HepG2 (cell line): ENCODE measurements at regions not wholly inside any gene's neighbourhood (a gene's known extent, or its start where the extent isn't known, plus 50 kb on each side); places are given as distances from the start of the nearest gene placed in this dataset.

ENCODE experiments used
- ARID2 ChIP-seq: sonication (generic); formaldehyde crosslinking; IDR thresholded peaks from 2 replicates; pipeline ENCODE4 v1.8.1; 2022; ENCODE audit warnings: mild to moderate bottlenecking, missing genetic modification reagents, borderline replicate concordance
- ARID5B ChIP-seq: IDR thresholded peaks from 2 replicates; pipeline ENCODE4 v1.4.0; 2020; ENCODE audit warnings: mild to moderate bottlenecking, missing genetic modification reagents
- E2F5 ChIP-seq: sonication (generic); formaldehyde crosslinking; conservative IDR thresholded peaks from 2 replicates; pipeline ENCODE4 v1.4.0; 2020; ENCODE audit warnings: missing genetic modification reagents
- HINFP ChIP-seq: sonication (generic); formaldehyde crosslinking; IDR thresholded peaks from 2 replicates; pipeline ENCODE4 v1.4.0; 2020; ENCODE audit warnings: low read depth, mild to moderate bottlenecking, missing genetic modification reagents
- HMG20A ChIP-seq: IDR thresholded peaks from 2 replicates; pipeline ENCODE4 v1.6.1; 2016; ENCODE audit warnings: borderline replicate concordance
- HNF4A ChIP-seq: sonication (generic); formaldehyde crosslinking; IDR thresholded peaks from 2 replicates; pipeline ENCODE4 v1.4.0; 2020; ENCODE audit warnings: missing genetic modification reagents
- HNRNPL ChIP-seq: fragments of 200-400 bp; formaldehyde crosslinking; IDR thresholded peaks from 2 replicates; pipeline ENCODE4 v1.6.1; 2017; ENCODE audit warnings: mild to moderate bottlenecking, low read depth, low read length
- HOMEZ ChIP-seq: IDR thresholded peaks from 2 replicates; pipeline ENCODE4 v1.6.1; 2016; ENCODE audit warnings: low read depth
- NFKBIZ ChIP-seq: IDR thresholded peaks from 2 replicates; pipeline ENCODE4 v1.6.1; 2018; ENCODE audit warnings: missing genetic modification reagents, missing compliant biosample characterization
- SNAPC5 ChIP-seq: sonication (generic); formaldehyde crosslinking; IDR thresholded peaks from 2 replicates; pipeline ENCODE4 v1.8.1; 2023; ENCODE audit warnings: mild to moderate bottlenecking, missing genetic modification reagents, borderline replicate concordance
- ZFY ChIP-seq: sonication (generic); formaldehyde crosslinking; IDR thresholded peaks from 2 replicates; pipeline ENCODE4 v1.4.0; 2020; ENCODE audit warnings: missing genetic modification reagents
- ZNF232 ChIP-seq: sonication (generic); formaldehyde crosslinking; IDR thresholded peaks from 2 replicates; pipeline ENCODE4 v1.4.0; 2020; ENCODE audit warnings: missing genetic modification reagents, borderline replicate concordance
- ZSCAN20 ChIP-seq: sonication (generic); formaldehyde crosslinking; IDR thresholded peaks from 2 replicates; pipeline ENCODE4 v1.4.0; 2020; ENCODE audit warnings: missing genetic modification reagents, mild to moderate bottlenecking, borderline replicate concordance
- ZSCAN5A ChIP-seq: sonication (generic); formaldehyde crosslinking; IDR thresholded peaks from 2 replicates; pipeline ENCODE4 v1.8.0; 2022; ENCODE audit warnings: mild to moderate bottlenecking, missing genetic modification reagents, borderline replicate concordance

GRCh38 chr4:100288161-100288560 is 97.9 kb upstream of the DDIT4L start (continued):
- no peak for TF ChIP-seq ZSCAN5A
- TF ChIP-seq ARID5B (CRISPR knock-in tag) = no peak
- no peak for TF ChIP-seq HOMEZ (CRISPR knock-in tag)
- TF ChIP-seq HMG20A (CRISPR knock-in tag) = no peak
- TF ChIP-seq HNRNPL = no peak
- no peak for TF ChIP-seq HNF4A
- TF ChIP-seq E2F5 (CRISPR knock-in tag) = no peak
- no peak for TF ChIP-seq NFKBIZ (CRISPR knock-in tag)
- no peak for TF ChIP-seq SNAPC5 (CRISPR knock-in tag)
- no peak for TF ChIP-seq ZNF232 (CRISPR knock-in tag)
- no peak for TF ChIP-seq ARID2 (CRISPR knock-in tag)
- TF ChIP-seq ZFY = no peak
- no peak for TF ChIP-seq HINFP (CRISPR knock-in tag)
- TF ChIP-seq ZSCAN20 = no peak
